Globus pallidus (tissue), 1 donor: ENCODE measurements at regions not wholly inside any gene's neighbourhood (a gene's known extent, or its start where the extent isn't known, plus 50 kb on each side); places are given as distances from the start of the nearest gene placed in this dataset.
"Not testable (repeated sequence)": the region's sequence is repeated elsewhere in the genome, so short reads cannot be mapped to it uniquely, and the experiment has no call there.

ENCODE experiments used
- DNase-seq: peaks from one replicate; pipeline ENCODE4 v3.0.0-alpha.2; 2015; ENCODE audit warnings: low spot score

DNA sequence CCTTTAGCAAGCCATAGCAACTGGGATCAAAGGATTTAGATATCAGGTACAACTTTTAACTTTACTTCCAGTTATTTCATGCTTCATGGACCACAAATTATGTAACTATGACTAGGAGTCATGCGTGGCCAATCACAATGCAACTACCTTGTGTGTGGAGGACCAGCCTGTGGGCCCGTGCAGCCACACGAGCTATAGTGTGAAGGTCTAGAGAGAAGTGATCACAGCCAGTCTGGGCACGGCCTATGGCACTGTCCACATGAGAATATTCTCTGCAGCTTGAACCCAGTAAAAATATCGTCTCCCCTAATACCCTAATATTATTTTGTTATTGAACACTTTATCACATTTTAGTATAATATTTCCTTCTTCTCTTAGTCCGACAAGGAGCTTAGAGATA is 464.9 kb upstream of the MIR17HG start:
- DNase-seq, result no peak

DNA sequence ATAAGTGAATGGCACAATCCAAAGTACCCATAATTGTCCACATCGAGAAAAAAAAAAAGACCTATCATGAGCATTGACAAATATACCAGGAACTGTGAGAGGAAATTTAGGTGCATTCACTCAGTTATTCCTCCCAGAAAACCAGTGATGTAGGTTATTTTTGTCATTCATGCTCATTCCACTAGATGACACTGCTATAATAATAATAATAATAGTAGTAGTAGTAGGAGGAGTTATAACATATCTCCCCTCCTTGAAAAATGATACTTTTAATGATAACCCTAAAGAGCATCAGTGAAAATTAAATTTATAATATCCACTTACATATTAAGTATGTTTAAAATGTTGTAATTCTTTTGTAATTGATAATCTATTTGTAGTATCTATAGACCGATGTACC is 463.9 kb upstream of the MIR17HG start:
- no peak for DNase-seq

DNA sequence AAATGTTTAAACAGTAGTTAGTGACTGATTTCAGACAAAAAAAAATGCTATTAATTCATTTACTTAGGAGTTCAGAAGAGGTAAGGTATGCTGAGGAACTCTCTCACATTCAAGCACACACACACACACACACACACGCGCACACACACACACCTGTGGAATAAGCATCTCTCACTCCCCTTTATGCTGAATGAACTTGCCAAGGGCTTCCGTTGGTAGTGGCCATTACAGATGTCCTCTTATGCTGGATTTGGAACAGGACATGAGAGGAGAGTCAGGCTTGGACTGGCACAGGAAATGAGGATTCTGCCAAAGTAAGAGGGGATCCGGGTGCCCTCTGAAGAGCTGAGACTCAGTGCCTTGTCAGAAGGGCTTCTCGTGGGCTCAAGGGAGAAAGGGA is 463.4 kb upstream of the MIR17HG start:
- no peak for DNase-seq

DNA sequence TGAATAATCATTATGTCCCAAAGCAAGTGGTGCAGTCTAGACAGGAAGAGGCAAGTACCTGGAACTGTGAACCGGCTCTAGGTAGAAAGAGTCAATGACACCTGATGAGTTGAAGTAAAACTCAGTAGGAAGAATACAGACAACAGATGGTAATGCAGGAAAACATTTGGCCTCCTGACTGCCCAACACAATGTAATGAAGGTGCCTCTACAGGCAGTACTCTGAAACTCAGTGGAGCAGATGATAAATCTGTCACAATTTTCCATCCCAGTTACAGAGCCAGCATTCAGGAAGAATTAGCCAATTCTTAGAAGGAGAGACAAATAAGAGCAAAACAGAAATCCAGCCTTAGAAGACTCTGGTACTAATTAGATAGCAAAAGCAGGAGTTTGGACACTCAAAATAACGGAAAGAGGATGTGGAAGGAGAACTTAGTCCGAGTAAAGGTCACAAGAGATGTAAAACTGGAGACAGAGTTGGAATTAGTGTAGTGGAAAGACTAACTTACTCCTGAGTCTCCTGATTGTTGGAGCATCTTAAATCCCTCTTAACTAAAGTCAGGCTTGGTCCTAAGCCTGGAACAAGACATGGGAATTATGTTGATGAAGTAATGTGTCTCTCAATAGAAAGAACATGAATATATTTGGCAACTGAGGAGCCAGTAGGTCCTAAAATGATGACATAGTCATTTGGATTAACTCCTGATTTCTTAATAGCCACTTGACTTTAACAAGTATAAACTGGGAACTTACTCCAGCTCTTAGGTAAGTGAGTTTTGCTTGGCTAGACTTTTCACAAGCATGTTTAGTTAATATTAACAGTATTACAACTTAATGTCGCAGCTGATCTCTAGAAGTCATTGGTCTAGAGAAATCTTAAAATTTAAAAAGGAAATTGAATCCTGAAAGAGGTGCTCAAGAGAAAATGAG is 457.3 kb upstream of the MIR17HG start:
- DNase-seq, result no peak

DNA sequence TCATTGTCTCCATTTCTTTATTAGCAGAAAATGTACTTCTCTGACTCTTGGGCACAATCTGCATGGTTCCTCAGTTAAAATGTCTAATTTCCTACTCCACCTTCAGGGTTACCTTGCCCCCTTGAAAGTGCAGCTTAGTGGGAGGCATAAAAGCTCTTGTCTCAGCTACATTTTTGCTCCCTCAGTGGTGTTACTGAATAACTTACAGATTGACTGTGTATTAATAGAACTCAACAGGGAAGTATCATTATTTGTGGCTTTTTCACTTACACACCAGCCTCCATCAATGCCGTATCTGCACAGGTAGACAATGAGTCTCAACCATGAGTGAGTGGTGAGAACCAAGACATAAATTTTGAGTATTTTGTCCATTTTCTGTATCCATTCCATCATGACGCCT is 456.2 kb upstream of the MIR17HG start:
- DNase-seq, result no peak

DNA sequence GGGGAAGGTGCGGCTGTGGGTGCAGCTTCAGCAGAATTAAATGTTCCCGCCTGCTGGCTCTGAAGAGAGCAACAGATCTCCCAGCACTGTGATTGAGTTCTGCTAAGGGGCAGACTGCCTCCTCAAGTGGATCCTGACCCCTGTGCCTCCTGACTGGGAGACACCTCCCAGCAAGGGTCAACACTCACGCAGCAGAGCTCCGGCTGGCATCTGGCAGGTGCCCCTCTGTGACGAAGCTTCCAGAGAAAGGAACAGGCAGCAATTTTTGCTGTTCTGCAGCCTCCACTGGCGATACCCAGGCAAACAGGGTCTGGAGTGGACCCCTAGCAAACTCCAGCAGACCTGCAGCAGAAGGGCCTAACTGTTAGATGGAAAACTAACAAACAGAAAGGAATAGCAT is 454.3 kb upstream of the MIR17HG start:
- DNase-seq, result not testable (repeated sequence)

DNA sequence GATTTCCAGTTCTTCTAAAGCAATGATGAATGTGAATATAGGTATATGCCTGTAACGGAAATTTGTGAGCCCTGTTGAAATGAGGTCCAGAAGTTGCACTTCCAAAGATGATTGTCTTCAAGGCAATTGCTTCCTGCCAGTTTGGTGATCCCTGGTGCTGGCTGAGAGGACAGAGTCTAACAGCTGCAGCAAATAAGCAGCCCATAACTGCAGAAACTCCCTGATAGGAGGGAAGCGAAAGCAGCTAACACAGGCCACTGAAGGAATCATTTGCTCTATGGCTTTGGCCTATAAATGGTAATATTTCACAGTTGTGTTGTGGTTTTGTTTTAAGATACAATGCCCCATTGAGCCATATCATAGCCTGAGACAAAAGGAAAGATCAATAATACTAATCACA is 451.5 kb upstream of the MIR17HG start:
- no peak for DNase-seq

DNA sequence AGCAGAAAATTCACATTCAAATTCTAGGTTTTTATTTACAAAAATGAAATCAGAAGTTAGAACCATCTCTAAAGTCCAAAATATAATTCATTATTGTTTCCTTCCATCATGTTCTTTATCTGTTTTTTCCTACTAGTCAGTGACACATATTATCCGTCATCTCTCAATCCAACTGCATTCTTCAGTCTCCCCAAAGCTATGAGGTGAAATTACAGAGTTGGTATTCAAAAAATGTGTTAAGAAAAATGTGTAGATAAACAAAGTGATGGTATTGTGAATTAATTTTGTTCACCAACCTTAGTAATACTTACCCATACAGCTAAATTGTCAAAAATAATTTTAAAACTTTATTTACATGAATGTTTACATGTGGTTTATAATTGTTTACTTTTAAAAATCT is 448.7 kb upstream of the MIR17HG start:
- DNase-seq, result no peak

DNA sequence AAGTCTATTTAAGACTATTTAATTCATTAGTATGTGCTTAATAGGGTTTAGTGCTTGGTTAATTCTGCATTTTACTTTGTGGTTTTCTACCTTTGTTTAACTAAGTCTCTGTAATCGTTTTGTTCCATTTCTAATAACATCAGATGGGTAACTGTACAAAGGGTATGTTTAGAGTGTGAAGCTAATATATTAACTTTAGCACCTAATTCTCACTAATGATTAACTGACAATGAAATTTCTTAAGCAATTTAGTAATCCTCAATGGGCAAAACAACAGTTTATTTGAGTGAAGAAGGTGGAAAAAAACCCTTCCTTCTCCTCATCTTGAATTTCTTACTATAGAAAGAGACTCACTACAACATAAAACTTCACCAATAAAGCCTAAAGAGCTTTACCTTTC is 448.1 kb upstream of the MIR17HG start:
- DNase-seq, result no peak

DNA sequence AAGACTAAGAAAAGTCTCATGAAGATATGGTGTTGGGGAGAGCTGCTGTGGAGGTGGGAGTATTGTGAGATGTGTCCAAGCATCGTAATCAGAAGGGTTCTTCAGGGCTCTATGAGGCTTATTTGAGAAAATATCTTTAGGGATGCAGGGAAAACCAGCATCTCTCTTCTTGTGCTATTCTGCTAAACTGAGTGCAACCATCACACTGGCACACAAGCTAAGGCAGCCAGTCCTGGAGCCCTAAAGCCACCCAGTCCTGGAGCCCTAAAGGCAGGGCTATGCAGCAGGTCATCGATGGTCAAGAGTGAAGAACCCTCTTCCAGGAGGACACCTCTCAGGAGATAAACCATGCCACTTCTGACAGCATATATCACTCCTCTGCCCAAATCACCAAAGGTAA is 445.2 kb upstream of the MIR17HG start:
- DNase-seq, result no peak

DNA sequence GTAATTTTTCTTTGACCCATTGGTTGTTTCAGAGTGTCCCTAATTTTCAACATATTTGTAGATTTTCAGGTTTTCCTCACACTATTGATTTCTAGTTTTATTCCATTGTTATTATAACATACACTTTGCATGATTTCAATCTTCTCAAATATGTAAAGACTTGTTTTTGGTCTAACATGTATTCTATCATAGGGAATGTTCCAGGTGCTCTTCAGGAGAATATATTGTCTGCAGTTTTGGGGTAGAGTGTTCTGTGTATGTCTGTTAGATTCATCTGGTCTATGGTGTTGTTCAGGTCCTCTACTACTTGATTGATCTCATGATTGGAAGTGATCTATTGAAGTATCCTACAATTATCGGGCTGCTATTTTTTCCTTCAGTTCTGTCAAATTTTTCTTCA is 440.9 kb upstream of the MIR17HG start:
- DNase-seq, result no peak

DNA sequence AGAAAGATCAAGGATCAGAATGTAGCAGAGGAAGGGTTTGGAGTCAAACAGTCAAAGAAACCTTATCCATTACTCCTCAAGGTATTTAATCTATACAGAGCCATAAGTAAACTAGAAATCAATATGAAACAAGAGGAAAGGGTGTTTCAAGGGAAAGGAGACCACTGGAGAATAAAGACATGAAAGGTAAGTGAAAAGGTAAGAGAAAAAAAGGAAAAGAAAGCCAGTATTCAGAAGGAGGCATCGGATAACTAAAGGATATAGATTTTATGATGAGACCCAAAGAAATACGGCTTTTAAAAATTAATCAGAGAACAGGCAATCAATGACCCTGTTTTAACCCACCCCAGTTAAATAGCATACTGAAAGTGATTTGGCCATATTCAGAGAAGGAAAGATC is 438.7 kb upstream of the MIR17HG start:
- DNase-seq, result no peak

DNA sequence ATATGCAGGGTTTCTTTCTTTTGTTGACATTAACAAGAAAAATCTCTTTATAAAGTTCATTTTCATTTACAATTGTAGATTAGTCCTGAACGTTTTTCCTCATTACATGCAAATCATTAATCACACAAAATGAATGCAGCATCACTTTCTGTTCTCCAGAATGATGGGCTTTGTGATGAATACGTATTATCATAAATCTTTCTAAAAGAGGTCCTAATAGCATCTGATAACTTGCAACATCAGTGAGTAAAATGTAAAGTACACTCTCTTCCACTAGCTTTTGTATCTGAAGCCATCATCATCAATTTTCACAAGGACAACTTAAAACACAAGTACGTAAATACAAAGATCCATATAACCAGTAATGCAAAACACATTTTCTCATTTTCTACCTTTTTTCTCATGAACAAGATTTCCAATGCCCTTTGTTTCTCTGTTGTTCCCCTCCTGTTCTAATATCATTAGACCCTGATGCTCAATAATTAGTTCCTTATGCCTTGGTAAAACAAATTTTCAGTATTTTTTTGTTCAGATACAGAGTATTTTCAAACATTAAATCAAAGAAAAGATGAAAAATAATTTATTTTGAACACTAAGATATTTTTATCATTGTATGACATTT is 437.4 kb upstream of the MIR17HG start:
- DNase-seq, result no peak

DNA sequence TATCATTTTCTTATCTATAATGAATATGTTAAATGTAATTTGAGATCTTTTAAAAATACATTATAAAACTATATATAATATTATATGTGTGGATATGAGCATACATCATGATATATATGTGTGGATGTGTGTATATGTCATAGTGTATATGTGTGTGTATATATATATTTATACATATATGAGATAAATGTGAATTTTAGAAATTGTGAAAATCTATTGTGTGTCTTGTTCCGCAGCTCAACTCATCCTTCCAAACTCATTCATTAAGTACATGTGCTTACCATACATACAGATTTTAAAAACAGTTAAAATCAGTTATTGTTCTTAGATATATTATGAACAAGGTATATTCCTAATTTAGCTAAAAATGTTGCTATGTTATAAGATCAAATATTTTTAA is 435.2 kb upstream of the MIR17HG start:
- DNase-seq, result no peak

DNA sequence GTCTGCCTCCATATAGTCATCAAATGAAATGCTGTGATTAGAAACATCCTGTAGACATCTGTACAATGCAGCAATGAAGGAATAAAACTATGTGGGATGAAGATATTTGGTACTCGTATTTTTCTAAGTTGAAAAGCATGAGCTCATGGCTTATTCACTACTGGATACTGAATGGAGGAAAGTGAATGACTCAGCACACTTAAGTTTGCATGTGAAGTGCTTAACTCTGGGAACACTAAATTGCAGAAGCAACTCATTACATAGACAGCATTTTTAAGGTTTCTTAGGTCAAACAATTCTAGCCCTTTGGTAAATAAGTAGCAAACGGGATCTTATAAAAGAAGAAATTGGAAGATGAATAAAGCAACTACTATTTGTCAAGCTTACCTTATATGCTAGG is 429.0 kb upstream of the MIR17HG start:
- DNase-seq, result peak; percentile 5

DNA sequence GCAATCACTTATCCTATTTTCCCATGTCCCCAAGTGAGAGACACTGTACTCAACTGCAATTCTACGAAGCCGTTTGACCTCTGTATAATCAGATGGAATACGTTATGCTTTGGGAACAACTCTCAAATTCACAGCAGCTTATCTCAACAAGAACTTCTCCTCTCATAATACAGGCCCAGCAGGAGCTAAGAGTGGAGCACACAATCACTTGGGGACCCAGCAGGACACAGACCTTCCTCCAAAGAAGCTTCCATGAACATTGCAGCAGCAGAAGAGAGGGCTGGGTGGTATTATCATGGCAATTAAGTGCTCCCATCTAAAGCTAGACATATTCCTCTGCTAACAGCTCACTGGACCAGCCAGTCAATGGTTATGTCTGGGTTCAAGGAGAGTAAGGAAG is 428.3 kb upstream of the MIR17HG start:
- no peak for DNase-seq

DNA sequence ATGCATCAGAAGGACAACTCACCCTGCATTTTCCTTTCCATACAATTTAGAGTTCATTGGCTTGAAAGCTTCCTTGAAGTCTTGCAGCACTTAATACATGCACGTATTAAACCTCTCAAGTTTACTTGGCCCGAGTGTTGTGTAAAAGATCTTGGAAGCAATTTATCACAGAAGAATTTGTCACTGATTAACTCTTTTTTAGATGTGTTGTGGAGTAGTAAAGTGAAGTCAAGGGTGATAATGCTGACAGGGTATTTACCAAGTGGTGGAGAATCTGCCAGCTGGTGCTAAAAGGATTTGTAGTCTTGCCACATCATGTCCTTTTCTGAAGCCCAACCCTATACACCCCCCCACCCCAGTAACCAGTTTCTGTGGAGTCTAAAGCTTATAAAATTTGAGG is 421.0 kb upstream of the MIR17HG start:
- no peak for DNase-seq

DNA sequence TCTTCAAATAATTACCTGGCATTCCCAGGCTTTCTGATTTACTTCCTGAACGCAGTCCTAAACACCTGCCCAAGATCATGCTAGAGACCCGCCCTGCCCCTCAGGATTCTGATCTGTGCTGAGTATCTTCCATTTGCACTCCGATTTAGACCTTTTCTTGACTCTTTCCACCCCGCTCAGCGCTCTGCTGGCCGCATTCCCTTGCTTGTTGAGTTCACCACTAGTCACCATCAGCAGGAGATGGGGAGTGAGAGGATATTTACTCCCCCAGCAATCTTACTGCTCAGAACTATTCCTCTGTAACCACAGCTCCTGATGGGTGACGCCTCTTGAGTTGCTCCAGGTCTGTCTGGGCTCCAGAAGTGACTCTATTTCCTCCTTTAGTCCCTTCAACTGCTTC is 419.4 kb upstream of the MIR17HG start:
- no peak for DNase-seq

DNA sequence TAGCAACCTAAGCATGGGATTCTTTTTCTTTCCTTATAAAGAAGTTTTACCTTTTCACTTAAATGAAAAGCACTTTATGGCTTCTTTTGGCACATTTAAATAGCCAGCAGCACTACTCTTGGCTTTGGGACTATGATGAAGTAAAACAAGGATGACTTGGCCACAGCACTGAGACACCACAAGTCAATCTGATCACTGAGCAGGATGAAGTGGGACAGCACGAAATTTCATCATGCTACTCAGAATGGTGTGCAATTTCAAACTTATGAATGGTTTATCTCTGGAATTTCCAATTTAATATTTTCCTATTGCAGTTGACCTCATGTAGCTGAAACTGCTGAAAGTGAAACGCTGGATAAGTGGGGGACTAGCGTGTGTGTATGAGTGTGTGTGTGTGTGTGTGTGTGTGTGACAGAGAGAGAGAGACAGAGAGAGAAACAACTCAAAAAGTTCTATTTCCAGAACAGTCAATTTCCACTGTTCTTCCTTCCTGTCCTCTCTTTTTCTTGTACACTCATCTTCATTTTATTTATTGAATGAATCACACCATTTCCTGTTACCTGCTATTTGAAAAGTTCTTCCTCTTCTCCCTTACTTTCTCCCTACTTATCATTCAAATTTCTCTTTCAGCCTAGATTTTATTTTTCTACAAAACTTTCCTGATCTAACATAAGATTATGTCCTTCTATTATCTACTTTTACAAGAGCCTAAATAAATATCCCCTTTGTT is 414.2 kb upstream of the MIR17HG start:
- no peak for DNase-seq

DNA sequence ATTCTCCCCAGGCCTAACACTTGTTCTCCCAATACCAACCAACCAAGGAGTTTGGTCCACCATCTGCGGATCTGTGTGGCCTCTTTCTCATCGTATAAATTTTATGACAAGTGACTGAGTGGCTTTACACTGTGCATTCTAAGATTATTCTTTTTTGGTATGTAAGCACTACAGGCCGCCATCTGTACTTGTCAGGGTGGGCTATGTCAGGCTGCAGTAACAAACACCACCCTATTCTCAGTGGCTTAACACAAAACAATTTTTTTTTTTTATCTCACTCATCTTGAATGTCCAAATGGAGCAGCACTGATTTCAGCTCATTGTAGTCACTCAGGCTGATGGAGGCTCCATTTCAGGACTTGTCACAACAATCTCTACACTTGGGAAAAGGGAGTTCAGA is 412.7 kb upstream of the MIR17HG start:
- DNase-seq, result no peak

DNA sequence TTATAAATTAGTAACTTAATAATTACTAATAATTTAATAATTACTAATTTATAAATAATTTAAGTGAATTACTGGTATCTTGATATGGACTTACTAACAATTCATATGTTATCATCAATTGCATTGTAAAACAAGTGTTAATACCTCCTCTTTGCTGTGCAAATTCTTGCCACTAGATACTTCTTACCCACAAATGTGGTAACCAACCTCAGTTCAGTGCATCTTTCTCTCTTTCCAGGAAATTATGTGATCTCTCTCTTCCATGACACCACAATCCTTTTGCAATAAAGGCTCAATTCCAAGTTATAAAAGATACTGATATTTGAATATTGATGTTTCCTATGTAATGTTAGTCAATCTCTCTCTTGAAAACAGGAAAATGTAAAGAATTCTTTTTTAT is 408.6 kb upstream of the MIR17HG start:
- DNase-seq, result no peak

DNA sequence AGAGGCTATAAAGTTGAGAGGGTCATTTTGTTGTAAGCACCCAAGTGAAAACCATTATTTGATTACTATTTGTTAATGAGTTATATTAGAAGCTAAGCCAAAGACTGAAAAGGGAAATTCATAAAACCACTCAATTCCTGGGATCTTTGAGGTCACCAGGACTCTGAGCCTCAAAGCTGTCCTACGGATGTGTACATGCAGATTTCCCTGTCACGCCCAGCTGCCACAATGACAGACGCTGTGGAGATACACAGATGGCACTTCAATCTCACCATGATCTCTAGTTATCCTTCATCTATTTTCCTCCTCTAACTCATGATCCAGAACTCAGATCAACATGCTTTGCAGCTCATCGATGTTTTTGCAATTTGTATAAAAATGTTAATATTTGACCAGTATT is 403.5 kb upstream of the MIR17HG start:
- no peak for DNase-seq

DNA sequence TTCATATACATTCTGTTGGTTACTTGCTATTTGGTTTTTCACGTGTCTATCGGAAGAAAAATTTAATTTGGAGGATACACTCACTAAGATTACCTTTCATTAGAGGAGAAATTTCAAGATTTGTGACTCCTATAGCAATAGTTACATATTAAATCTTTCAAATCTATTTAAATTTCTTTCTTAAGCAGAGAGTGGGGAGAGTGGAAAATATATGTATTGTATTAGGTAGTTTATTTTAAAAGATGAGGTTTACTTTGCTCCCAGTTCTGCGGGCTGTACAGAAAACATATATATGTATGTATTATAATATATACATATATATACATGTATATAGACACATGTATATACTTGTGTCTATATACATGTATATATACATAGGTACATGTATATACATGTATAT is 402.3 kb upstream of the MIR17HG start:
- DNase-seq, result not testable (repeated sequence)
